Glomerular endothelial cell (primary cell): ENCODE measurements at regions not wholly inside any gene's neighbourhood (a gene's known extent, or its start where the extent isn't known, plus 50 kb on each side); places are given as distances from the start of the nearest gene placed in this dataset.
"Not testable (repeated sequence)": the region's sequence is repeated elsewhere in the genome, so short reads cannot be mapped to it uniquely, and the experiment has no call there.

Experiments
- DNase-seq: peaks from one replicate; pipeline ENCODE4 v3.0.0-alpha.2; 2011; ENCODE audit warnings: low read depth, low spot score; ENCODE audit errors: extremely low read depth

GRCh38 chr10:37067576-37067975 lies 57.8 kb upstream of the ANKRD30A start:
- DNase-seq = no peak

GRCh38 chr10:37062296-37062695 lies 63.1 kb upstream of the ANKRD30A start:
- not testable (repeated sequence) for DNase-seq

DNA sequence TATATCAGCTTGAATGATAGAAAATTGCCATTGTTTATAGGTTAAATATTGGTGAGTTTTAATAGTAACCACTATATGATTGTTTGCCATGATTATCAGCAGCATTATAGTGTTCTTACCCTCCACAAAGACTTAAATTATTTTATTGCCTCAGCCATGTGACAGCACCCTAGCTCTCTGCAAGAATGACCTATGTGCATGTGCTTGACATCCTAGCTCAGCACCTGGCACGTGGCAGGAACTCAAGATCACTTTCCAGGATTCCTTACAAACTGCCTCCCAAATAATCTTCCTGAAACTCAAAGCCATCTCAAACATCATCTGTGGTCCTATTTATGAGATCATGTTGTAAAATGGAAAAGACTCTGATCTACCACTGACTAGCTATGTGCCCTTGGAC lies 68.1 kb upstream of the ANKRD30A start:
- DNase-seq = no peak

- DNase-seq = no peak
Measured at GRCh38 chr10:37053476-37053875, 71.9 kb upstream of the ANKRD30A start.

DNA sequence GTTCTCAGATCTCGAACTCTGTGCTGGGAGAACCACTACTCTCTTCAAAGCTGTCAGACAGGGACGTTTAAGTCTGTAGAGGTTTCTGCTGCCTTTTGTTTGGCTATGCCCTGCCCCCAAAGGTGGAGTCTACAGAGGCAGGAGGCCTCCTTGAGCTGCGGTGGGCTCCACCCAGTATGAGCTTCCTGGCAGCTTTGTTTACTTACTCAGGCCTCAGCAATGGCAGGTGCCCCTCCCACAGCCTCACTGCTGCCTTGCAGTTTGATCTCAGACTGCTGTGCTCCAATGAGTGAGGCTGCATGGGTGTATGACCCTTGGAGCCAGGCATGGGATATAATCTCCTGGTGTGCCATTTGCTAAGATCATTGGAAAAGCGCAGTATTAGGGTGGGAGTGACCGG lies 75.4 kb upstream of the ANKRD30A start:
- not testable (repeated sequence) for DNase-seq

DNA sequence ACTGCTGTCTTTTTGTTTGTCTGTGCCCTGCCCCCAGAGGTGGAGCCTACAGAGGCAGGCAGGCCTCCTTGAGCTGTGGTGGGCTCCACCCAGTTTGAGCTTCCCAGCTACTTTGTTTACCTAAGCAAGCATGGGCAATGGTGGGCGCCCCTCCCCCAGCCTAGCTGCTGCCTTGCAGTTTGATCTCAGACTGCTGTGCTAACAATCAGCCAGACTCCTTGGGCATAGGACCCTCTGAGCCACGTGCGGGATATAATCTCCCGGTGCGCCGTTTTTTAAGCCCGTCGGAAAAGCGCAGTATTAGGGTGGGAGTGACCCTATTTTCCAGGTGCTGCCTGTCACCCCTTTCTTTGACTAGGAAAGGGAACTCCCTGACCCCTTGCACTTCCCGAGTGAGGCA lies 81.1 kb upstream of the ANKRD30A start:
- not testable (repeated sequence) for DNase-seq

DNA sequence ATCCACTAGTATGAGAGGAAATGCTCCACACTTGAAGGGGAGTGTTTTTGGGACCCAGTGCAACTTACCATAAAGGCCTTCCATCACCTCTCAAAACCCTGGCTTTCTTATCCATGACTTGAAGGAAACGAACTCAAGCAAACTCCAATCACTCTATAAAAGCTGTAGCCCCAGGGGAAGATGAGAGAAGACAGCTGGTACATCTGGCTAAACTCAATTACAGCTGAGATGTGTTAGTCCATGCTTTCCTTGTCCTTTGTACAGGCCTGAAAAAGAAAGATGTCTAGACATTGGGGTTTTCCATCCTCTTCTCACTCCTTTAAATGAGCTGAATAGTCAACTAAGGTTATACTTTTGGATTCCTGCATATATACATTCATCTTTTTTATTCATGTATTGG lies 89.5 kb upstream of the ANKRD30A start:
- DNase-seq = no peak

GRCh38 chr10:37015498-37015897 lies 109.9 kb upstream of the ANKRD30A start:
- no peak for DNase-seq

DNA sequence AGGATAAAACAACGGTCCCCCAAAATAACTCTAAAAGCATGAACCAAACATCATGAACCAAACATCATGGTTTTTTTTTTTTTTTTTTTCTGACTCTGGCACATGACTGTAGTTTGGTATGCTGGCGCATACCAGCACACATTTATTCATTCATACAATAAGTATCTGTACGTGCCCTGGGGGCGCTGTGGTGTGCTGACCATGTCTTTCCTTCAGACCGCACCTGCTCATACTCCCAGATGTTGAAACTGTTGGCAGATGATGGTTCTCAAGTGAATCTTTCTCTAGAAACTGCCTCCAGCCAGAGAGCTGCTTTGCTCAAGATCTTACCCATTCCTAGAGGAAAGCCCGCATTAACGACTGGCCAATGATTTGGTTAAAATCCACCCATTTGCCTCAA lies 114.7 kb upstream of the ANKRD30A start:
- no peak for DNase-seq

DNA sequence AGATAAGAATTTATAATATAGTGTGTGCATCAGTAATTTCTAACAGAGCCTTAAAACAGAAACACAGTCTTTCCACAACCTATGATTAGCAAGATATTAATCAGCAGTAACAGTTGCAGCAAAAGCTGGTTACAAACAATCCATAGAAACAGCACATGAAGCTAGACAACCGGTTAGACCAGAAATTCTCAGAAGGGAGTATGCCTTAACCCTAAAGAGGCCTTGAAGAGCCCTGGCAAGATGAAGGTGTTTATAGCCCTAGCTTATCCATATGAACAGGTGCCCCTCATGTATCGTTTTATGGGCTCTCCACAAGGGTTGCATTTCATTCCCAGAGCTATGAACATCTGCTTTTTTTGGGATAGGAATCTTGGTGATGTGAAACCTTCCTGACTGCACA lies 117.1 kb upstream of the ANKRD30A start:
- not testable (repeated sequence) for DNase-seq

GRCh38 chr10:37003126-37003525 lies 122.3 kb upstream of the ANKRD30A start:
- no peak for DNase-seq

GRCh38 chr10:36995806-36996205 lies 129.6 kb upstream of the ANKRD30A start:
- DNase-seq = not testable (repeated sequence)

GRCh38 chr10:36994886-36995285 lies 130.5 kb upstream of the ANKRD30A start:
- no peak for DNase-seq

DNA sequence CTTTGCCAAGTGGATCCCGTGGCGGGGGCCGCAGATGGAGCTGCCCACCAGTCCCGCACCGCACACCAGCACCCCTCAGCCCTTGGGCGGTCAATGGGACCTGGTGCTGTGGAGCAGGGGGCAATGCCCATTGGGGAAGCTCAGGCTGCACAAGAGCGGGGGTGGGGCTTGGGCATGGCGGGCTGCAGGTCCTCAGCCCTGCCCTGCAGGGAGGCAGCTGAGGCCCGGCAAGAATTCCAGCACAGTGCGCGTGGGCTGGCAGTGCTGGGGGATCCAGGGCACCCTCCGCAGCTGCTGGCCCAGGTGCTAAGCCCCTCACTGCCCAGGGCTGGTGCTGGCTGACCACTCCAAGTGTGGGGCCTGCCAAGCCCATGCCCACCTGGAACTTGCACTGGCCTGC lies 136.2 kb upstream of the ANKRD30A start:
- DNase-seq = no peak

DNA sequence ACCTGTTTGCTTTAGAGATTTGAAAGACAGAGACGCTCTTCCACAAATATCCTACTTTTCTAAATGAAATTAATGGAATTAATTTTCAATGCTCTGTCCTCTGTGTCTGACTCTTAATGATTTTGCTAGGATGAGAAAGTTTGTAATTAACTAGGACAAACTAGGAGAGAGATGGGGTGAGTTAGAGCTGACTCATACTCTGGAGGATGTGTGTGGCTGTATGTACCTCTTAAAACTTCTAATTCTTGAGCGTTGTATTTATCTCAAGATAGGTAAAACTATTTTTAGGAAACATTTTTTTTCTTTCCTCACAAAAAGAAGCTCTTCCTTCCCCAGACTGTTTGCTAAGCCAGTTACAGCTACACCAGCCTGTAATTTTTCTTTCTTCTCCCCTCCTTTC lies 178.8 kb upstream of the ANKRD30A start:
- DNase-seq = no peak

- DNase-seq = no peak
Measured at GRCh38 chr10:36943544-36943943, 181.9 kb upstream of the ANKRD30A start.

DNA sequence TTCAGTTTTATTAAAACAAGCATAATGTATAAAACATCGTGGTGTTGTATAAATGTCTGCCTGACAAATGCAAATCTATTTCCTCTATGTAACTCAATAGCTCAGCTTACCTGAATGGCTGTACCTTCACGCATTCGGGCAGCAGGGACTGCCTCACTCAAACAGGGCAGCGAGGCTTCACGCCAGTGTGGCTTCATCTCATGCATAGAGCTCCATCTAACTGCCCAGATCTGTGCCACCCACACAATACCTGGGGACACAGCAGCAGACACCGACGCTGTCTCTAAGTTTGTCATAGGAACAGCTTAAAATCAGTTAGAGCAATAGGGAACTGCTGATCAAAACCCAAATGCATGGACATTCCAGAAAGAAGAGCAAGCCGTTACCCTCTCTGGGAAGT lies 182.8 kb upstream of the ANKRD30A start:
- no peak for DNase-seq

DNA sequence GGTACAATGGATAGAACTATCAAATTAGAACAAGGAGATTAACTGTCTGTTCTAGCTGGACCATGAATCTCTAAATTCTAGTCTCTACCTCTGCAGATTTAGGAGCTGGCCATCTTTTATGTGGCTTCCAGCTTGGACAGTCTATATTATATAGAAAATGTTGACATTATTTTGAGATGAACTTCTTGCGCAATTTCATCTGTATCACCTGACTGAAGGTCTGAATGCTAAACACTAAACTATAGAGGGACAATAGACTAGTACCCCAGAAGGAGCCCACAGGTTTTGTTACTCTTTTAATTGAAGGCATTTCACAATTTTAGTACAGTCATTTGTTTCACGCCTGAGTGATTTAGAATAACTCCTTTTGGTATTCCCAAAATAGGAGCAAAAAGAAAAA lies 222.4 kb upstream of the ANKRD30A start:
- no peak for DNase-seq

GRCh38 chr10:36899652-36900051 lies 225.7 kb upstream of the ANKRD30A start:
- no peak for DNase-seq

- DNase-seq = no peak
Measured at GRCh38 chr10:36888925-36889573, 236.3 kb upstream of the ANKRD30A start.

DNA sequence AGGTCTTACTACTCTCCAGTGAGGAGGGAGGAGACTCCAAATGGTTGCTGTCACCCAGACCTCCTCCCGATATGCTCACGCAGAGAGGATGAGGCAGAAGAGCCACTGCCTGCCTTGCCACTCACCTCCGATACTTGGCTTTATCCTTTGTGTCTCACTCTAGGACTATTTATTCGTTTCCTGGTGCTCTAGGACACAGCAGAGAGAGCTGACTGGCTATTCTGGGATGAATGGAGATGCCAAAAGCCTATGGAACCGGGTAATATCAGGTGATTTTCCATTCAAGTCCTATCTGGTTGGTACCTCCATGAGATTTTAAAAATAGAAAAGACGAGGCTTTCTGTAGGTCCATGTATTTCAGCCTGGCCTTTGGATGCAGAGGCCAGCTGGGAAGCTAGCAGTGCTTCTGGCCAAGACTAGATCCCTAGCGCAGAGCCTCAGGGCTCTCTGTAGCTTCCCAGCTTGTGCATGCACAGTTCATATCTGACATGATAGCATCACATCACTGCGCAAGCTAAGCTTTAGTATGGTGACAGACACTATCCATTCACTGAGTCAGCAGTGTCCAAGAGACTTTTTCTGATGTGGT lies 239.0 kb upstream of the ANKRD30A start:
- DNase-seq = no peak

- DNase-seq = no peak
Measured at GRCh38 chr10:36885746-36886145, 239.7 kb upstream of the ANKRD30A start.

DNA sequence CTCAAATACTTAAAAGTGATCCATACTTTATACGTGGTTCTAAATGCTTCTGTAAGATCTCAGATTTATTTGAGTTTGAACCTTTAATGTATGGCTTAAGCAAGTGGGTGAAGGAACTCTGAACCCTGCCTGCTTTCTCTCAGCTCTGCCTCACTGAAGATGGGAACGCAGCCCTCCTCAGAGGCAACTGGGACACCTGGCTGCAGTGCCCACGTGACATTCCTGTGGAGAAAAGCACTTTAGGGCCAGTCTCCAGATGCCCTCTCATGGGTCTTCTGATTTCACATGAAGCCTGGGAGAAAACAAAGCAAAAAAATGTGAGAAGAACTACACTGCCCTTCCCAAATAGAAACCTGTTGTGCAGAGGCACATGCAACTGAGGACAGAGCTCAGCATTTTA lies 242.6 kb upstream of the ANKRD30A start:
- DNase-seq = no peak
